A549 (cell line): ENCODE measurements at regions not wholly inside any gene's neighbourhood (a gene's known extent, or its start where the extent isn't known, plus 50 kb on each side); places are given as distances from the start of the nearest gene placed in this dataset.

ENCODE experiments used
- CBX8 ChIP-seq: fragments of 200-600 bp; sonication (generic); IDR thresholded peaks from 2 replicates; pipeline ENCODE4 v1.6.1; 2016
- JUN ChIP-seq, 2 experiments: fragments of >200 bp; sonication (Bioruptor Twin); formaldehyde crosslinking; IDR thresholded peaks; 2 replicates in 1 of 2; 3 replicates in 1 of 2; pipeline ENCODE4 v1.6.1; 2016 to 2017
- MAX ChIP-seq: IDR thresholded peaks from 2 replicates; pipeline ENCODE4 v1.6.1; 2012
- POLR2A ChIP-seq: IDR thresholded peaks from 2 replicates; pipeline ENCODE4 v1.6.1; 2012; ENCODE audit warnings: mild to moderate bottlenecking, low read length
- TP53 ChIP-seq: fragments of 250-450 bp; sonication (Bioruptor Pico); IDR thresholded peaks from 2 replicates; pipeline ENCODE4 v1.5.0; 2021; ENCODE audit warnings: mild to moderate bottlenecking, moderate library complexity
- ZFP36 ChIP-seq: fragments of 450-650 bp; IDR thresholded peaks from 2 replicates; pipeline ENCODE4 v1.6.1; 2014; ENCODE audit warnings: borderline replicate concordance; ENCODE audit not compliant: partially characterized antibody
- TF ChIP-seq, protein P1 (sequence below): fragments of >200 bp; sonication (Bioruptor Twin); formaldehyde crosslinking; IDR thresholded peaks from 3 replicates; pipeline ENCODE4 v1.5.1; 2016
- TF ChIP-seq, protein P2 (sequence below): fragments of 250-450 bp; sonication (Bioruptor Pico); IDR thresholded peaks from 2 replicates; pipeline ENCODE4 v1.5.0; 2021; ENCODE audit warnings: mild to moderate bottlenecking, moderate library complexity, borderline replicate concordance

GRCh38 chr17:77385750-77386501 is 245.2 kb downstream of the SEC14L1 start:
- TF ChIP-seq, protein P1, sequence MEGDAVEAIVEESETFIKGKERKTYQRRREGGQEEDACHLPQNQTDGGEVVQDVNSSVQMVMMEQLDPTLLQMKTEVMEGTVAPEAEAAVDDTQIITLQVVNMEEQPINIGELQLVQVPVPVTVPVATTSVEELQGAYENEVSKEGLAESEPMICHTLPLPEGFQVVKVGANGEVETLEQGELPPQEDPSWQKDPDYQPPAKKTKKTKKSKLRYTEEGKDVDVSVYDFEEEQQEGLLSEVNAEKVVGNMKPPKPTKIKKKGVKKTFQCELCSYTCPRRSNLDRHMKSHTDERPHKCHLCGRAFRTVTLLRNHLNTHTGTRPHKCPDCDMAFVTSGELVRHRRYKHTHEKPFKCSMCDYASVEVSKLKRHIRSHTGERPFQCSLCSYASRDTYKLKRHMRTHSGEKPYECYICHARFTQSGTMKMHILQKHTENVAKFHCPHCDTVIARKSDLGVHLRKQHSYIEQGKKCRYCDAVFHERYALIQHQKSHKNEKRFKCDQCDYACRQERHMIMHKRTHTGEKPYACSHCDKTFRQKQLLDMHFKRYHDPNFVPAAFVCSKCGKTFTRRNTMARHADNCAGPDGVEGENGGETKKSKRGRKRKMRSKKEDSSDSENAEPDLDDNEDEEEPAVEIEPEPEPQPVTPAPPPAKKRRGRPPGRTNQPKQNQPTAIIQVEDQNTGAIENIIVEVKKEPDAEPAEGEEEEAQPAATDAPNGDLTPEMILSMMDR = no peak
- TF ChIP-seq, protein P2, sequence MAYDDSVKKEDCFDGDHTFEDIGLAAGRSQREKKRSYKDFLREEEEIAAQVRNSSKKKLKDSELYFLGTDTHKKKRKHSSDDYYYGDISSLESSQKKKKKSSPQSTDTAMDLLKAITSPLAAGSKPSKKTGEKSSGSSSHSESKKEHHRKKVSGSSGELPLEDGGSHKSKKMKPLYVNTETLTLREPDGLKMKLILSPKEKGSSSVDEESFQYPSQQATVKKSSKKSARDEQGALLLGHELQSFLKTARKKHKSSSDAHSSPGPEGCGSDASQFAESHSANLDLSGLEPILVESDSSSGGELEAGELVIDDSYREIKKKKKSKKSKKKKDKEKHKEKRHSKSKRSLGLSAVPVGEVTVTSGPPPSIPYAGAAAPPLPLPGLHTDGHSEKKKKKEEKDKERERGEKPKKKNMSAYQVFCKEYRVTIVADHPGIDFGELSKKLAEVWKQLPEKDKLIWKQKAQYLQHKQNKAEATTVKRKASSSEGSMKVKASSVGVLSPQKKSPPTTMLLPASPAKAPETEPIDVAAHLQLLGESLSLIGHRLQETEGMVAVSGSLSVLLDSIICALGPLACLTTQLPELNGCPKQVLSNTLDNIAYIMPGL = no peak
- no peak for TF ChIP-seq POLR2A
- no peak for TF ChIP-seq CBX8
- TF ChIP-seq TP53 (CRISPR knock-in tag) = no peak
- TF ChIP-seq MAX = no peak
- TF ChIP-seq JUN (IDR thresholded peaks at IDR 0.05) = no peak
- no peak for TF ChIP-seq ZFP36
